Thyroid gland (tissue), 4 donors: ENCODE measurements at regions not wholly inside any gene's neighbourhood (a gene's known extent, or its start where the extent isn't known, plus 50 kb on each side); places are given as distances from the start of the nearest gene placed in this dataset. TPM values are rescaled to one million over a fixed set of nuclear protein-coding genes. Genes with fewer than 3 reads are reported as not detected.

Experiments used
- DNase-seq, 2 donors: peaks; one replicate each; pipeline ENCODE4 v3.0.0-alpha.2; 2019
- H3K27ac ChIP-seq, 3 donors: fragments of 200-600 bp; sonication (generic); 1 replicate in 2 of 3; 2 replicates in 1 of 3; pipeline ENCODE4 v1.5.1; 2016 to 2019; ENCODE audit warnings: mild to moderate bottlenecking in 1 of 3, moderate library complexity in 1 of 3
- H3K27me3 ChIP-seq: fragments of 200-600 bp; sonication (generic); one replicate; pipeline ENCODE4 v1.5.1; 2019
- H3K36me3 ChIP-seq, 2 donors: fragments of 200-600 bp; sonication (generic); one replicate each; pipeline ENCODE4 v1.5.1; 2016 to 2019
- H3K4me1 ChIP-seq, 2 donors: fragments of 200-600 bp; sonication (generic); one replicate each; pipeline ENCODE4 v1.5.1; 2017 to 2019
- H3K4me3 ChIP-seq, 3 donors: fragments of 200-600 bp; sonication (generic); replicated peaks in 1 of 3; 1 replicate in 2 of 3; 2 replicates in 1 of 3; pipeline ENCODE4 v1.5.1; 2016; ENCODE audit warnings: mild to moderate bottlenecking in 1 of 3
- H3K9me3 ChIP-seq: fragments of 200-600 bp; sonication (generic); one replicate; pipeline ENCODE4 v1.5.1; 2017
- POLR2A ChIP-seq, 2 donors: fragments of 450-650 bp; IDR thresholded peaks; one replicate each; pipeline ENCODE4 v1.6.1; 2017; ENCODE audit warnings: antibody characterized with exemption in 2 of 2, mild to moderate bottlenecking in 2 of 2, moderate library complexity in 1 of 2
- WGBS, 2 donors: methylation state at CpG; one replicate each; pipeline ENCODE4 v1.1.5; 2017; 5-methylcytosine and 5-hydroxymethylcytosine counted together
- intact Hi-C: fragments of 100-400 bp; cut with DNase I; formaldehyde crosslinking; loops from one replicate; pipeline ENCODE4 v1.15.1; 2023
- small RNA-seq: library from RNA; depleted of rRNA; stranded (forward); fragments of <200 nt; gene quantifications from one replicate; pipeline ENCODE3, GENCODE V24; 2016
- TF ChIP-seq, protein P1 (sequence below), 6 experiments: fragments of 200-600 bp in 3 of 6; fragments of 450-650 bp in 3 of 6; sonication (generic) in 3 of 6; IDR thresholded peaks; one replicate each; pipeline ENCODE4 v1.5.1; 2016 to 2019; ENCODE audit warnings: antibody characterized with exemption in 6 of 6, mild to moderate bottlenecking in 2 of 6, inconsistent platforms in 1 of 6, moderate library complexity in 1 of 6

DNA sequence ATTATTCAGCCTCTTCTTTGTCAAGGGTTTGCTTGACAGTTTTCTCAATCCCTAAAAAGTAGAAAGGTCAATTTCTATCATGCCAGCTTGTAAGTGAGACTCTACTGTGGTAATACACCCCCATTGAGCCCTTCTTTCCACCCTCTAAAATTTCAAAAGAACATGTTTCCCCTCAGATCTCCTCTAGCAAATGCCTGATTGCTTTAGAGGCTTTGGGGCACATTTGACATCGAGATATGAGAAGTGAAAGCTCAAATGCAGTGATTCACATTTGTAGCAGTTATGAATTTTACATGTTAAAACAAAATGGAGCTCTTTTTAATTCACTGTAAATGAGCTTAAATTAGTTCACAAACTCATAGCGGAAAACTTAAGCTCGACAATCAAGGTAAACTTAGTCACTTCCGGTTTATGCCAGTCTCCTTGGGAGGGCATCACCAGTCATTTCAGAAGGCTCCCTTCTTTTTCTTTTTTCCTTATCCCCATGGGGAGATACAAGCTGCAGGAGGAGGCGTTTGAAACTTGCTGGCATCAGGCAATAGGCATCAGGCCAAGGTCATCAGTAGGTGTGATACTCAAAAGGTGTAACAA lies 55.3 kb upstream of the ADO start:
- Histone ChIP-seq H3K27me3 (no peaks in the 10 kb centered on the region), H3K27ac (no peak overlapping the region), H3K4me3 (no peak overlapping the region), H3K36me3 (no peaks in the 10 kb centered on the region), H3K9me3 (no peaks in the 10 kb centered on the region), H3K4me1 (no peaks in the 10 kb centered on the region)
- WGBS, 2 donors = 83 to 88% methylated on average over 5 of the region's 5 CpGs
- TF ChIP-seq, protein P1, sequence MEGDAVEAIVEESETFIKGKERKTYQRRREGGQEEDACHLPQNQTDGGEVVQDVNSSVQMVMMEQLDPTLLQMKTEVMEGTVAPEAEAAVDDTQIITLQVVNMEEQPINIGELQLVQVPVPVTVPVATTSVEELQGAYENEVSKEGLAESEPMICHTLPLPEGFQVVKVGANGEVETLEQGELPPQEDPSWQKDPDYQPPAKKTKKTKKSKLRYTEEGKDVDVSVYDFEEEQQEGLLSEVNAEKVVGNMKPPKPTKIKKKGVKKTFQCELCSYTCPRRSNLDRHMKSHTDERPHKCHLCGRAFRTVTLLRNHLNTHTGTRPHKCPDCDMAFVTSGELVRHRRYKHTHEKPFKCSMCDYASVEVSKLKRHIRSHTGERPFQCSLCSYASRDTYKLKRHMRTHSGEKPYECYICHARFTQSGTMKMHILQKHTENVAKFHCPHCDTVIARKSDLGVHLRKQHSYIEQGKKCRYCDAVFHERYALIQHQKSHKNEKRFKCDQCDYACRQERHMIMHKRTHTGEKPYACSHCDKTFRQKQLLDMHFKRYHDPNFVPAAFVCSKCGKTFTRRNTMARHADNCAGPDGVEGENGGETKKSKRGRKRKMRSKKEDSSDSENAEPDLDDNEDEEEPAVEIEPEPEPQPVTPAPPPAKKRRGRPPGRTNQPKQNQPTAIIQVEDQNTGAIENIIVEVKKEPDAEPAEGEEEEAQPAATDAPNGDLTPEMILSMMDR (IDR thresholded peaks at IDR 0.05) = no peak
- no peak for TF ChIP-seq POLR2A (IDR thresholded peaks at IDR 0.05)
- DNase-seq = no peak
- intact Hi-C loops = no loop called here

Small RNA genes in the stretch of these regions (small RNA-seq; reads per million reads assigned to genes)
- gene ALDH7A1P4 = not detected
